Muscle of arm (tissue), 1 donor: ENCODE measurements at regions not wholly inside any gene's neighbourhood (a gene's known extent, or its start where the extent isn't known, plus 50 kb on each side); places are given as distances from the start of the nearest gene placed in this dataset.
"Not testable (repeated sequence)": the region's sequence is repeated elsewhere in the genome, so short reads cannot be mapped to it uniquely, and the experiment has no call there.

Source experiments
- DNase-seq: peaks from one replicate; pipeline ENCODE4 v3.0.0-alpha.2; 2013

DNA sequence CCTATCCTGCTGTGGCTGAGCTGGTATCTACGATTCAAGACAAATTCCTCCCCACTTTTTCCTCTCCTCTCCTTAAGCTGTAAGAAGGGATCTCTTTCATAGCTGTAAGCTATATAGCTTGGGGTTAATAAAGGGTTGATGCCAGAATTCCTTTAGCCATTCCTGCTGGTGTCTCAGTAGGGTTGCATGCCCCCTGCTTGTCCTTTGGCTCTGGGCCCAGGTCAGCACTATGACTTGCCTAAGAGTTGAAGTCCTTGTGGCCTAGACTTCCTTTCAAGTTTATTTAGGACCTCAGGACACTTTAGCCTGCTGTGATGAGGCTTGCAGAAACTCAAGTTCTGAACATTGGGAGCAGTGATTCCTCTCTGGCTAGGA, 270.0 kb downstream of the AMY1C start:
- DNase-seq: no peak

DNA sequence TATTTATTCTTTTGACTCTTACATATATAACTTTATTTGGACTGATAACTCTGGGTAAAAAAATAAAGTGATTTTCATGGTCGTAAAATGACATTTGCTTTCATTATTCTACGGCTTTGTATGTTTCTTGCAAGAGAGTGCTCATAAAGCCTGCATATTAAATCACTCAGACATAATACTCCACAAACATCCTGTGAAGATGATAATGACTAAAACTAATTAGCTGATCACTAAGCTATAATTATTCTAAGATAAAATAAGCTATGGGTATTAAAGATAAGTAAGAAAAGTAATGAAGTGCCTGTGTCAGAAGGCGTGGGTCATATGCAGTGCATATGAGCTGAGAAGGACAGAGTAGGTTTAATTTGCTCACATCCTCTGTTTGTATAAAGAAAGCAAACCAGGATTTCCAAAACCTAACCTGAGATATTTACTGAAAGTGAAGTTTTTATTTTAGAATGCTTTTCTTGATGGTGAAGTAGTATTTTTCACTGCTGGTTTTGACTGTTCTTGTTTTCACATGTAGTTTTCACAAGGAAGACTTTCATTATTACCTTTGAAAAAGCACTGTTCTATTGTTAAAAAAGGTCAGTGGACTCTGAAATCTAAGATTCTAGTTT, 278.8 kb downstream of the AMY1C start:
- DNase-seq: no peak

DNA sequence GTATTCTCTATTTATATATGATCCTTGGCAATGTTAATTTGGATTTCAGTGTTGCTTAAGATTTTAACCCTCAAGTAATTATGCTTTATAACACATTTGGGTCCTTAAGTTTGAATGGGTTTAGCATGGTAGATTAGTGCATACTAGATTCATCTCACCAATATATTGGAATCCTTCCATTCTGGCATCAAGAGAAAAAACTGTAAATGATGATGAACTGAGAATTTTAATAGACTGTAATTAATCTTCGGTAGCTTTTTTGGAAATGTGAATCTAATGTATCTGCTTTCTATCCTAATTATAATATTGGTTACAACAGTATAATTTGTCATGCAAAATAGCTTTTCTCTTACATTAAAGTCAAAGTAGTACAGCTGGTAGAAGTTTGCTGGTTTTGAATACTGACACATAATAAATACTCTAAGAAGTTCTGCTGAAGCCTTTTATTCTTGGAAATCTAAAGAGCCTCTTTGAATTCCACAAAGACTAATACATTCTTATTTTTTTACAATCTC, 279.8 kb downstream of the AMY1C start:
- DNase-seq: no peak

DNA sequence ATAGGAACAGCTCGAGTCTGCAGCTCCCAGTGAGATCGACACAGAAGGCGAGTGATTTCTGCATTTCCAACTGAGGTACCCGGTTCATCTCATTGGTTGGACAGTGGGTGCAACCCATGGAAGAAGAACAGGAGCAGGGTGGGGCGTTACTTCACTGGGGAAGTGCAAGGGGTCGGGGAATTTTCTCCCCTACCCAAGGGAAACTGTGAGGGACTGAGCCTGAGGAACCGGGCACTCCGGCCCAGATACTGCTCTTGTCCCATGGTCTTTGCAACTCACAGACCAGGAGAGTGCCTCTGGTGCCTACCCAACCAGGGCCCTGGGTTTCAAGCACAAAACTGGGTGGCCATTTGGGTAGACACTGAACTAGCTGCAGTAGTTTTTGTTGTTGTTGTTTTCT, 307.1 kb downstream of the AMY1C start:
- no peak for DNase-seq

DNA sequence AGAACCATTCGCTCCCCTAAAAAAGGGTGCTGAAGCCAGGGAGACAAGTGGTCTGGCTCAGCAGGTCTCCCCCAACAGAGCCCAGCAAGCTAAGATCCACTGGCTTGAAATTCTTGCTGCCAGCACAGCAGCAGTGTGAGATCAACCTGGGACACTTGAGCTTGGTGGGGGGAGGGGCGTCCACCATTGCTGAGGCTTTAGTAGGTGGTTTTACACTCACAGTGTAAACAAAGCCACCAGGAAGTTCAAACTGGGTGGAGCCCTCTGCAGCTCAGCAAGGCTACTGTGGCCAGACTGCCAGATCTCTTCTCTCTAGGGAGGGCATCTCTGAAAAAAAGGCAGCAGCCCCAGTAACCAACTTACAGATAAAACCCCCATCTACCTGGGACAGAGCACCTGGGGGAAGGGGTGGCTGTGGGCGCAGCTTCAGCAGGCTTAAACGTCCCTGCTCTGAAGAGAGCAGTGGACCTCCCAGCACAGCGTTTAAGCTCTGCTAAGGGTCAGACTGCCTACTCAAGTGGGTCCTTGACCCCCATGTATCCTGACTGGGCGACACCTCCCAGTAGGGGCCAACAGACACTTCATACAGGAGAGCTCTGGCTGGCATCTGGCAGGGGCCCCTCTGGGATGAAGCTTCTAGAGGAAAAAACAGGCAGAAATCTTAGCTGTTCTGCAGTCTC, 307.7 kb downstream of the AMY1C start:
- not testable (repeated sequence) for DNase-seq

DNA sequence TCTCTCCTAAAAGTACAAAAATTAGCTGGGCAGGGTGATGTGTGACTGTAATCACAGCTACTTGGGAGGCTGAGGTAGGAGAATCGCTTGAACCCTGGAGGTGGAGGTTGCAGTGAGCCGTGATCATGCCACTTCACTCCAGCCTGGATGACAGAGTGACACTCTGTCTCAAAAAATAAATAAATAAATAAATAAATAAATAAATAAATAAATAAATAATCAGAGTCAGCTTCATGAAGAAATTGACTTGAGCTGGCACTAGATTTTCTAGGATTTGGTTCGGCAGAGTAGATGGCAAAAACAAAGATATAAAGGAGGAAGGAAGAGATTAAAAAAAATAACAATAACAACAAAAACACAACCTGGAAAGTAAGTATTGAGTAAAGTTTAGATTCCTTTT, 311.9 kb downstream of the AMY1C start:
- not testable (repeated sequence) for DNase-seq

DNA sequence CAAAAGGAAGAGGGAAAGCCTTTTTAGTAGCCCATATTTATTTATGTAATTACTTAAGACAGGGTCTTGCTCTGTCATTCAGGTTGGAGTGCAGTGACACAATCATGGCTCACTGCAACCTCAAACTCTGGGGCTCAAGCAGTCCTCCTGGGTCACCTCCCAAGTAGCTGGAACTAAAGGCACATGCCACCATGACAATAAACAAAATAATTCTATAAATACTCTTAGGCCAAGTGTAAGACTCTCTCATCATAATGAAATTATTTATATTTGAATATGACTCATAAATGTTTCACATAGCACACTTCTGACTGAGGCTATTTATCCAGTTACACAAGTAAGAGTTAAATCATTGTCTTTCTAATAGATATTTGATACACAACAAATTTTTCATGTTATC, 314.7 kb downstream of the AMY1C start:
- DNase-seq: no peak

DNA sequence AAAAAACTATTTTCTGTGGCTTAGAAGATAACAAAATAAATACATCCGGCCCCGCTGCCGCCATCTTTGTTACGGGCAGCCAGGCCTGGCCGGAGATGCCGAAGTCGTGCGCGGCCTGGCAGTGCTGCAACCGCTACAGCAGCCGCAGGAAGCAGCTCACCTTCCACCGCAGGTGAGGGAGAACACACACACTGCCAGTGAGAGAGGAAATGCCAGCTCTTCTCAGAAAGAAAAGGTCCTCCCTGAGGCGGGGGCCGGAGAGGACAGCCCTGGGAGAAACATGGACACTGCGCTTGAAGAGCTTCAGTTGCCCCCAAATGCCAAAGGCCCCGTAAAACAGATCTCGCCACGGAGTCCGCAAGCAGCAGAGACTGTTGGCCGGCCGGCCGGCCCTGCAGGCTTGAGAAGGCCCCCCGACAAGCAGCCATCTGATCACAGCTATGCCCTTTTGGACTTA, 323.2 kb downstream of the AMY1C start:
- no peak for DNase-seq

DNA sequence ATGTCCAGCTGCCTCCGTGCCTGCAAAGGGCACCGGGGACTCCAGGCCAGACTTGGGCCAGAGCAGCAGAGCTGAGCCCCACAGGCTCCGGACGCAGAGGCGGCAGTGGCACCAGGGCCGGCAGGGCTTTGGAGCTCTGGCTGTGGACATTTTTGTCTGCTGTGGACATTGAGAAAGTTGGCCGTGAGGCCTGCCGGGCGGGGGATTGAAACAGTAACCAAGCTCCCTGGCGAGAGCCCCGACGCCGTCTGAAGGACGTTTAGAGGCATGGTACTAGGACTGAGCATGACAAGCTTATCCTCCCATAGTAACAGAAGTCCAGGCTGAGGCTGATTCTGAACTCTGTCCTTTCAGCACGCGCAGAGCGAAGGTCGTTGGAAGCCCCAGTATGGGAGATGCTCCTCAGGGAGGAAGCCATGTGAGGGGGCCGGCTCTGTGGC, 323.8 kb downstream of the AMY1C start:
- no peak for DNase-seq

DNA sequence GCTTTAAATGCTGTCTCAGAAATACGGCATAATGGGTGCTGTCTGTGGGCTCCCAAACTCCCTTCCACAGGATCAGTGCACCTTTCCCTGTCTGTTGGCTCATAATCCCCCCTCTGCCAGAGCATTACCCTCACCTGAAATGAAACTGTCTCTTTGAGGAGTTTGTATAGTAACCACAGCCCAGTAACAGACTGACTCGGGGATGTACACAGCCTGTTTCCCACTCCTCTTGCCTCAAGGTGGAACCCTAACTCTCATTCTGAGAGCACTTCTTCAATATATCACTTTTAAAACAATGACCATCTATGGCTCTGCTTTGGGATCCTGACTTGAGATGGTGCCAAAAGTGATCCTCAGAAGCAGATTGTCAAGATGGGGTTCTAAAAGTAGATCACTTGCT, 332.5 kb downstream of the AMY1C start:
- DNase-seq: no peak

DNA sequence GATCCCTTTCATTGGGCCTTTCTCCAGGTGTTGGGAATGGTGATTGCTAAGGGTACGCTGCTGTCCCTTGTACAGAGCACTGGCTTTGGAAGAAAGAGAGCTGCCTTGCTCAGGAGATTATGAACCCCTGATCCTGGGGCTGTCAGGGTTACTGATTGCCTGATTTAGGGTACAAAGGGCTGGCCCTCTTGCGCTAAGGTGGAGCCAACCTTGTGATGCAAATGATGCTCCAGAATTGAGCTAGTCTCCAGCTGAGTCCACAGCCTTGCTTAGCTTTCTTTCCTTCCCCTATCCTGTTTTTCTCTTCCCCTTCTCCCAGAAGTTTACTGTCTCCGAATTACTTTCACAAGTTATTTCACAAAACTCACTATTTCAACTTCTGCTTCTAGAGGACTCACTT, 334.7 kb downstream of the AMY1C start:
- DNase-seq: no peak

DNA sequence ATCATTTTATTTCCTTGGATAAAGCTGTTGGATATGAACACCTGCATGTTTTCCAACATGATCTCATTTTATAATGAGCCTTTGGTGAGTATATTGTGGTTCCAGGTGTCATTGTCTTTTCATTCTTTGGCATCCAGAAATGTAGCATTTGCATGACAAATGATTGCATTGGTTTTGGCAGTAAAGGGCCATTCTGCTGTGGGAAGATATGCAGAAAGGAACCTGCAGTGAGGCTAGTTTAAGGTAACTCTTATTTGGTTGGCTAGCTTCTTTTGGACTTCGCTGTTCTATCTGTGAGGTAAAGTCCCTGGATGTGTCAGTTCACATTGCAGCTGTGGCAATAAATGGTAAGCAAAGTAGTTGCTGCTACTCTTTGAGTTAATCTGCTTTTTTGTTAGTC, 343.0 kb downstream of the AMY1C start:
- DNase-seq: no peak

DNA sequence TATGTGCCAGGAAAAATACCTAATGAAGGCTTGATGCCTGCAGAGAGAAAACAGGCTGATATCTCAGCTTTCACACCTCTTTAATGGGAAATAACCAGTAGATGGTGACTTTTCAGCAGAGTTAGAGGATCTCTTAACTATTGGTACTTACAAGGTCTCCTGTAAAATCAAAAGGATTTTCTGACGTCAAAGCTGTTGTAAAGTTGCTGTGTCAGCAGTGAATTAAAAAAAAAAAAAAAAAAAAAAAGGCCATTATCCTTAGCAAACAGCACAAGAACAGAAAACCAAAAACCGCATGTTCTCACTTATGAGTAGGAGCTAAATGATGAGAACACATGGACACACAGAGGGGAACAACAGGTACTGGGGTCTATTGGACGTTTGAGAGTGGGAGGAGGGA, 349.1 kb downstream of the AMY1C start:
- no peak for DNase-seq

DNA sequence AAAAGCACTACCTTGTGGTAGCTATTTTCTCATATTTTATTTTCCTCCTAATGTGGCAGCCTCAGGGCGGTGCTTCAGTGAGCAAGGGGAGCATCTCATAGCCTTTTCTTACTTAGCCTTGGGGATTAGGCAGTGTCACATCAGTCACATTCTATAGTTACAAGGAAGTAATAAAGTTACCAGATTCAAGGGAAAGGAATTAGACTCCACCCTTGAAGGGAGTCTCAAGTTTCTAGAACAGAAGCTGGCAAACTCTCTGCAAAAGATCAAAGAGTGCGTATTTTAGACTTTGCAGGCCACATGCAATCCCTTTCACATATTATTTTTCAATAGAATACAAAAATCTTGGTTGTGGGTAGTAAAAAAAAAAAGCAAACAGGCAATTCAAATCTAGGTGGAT, 350.4 kb downstream of the AMY1C start:
- no peak for DNase-seq

DNA sequence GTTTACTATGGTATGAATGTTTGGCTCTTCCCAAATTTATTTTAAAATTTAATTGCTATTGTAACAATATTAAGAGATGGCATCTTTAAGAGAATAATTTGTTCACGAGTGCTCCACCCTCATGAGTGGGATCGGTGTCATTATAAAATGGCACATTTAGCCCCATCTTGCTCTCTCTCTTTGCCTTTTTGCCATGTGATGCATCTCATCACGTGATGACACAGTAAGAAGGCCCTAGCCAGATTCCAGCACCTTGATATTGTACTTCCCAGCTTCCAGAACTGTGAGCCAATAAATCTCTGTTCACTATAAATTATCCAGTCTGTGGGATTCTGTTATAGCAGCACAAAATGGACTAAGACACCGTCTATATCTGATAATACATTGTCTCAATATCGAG, 355.8 kb downstream of the AMY1C start:
- DNase-seq: no peak

DNA sequence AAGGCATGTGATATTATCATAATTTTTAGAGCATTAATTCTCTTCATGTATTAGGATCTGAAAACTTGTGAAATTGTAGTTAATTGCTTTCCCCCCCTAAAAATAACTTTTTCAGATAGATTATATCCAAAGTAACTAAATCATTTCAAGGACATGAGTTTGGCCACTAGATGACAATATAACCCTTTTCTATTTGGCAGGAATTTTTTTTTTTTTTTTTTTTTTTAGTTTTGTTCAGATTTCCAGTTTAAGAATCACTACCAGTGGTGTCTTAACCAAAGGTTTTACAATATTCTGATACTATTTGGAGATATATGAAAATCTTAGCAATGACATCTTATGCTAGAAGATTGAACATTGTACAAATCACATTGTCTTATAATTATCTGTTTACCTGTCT, 370.8 kb downstream of the AMY1C start:
- DNase-seq: no peak

DNA sequence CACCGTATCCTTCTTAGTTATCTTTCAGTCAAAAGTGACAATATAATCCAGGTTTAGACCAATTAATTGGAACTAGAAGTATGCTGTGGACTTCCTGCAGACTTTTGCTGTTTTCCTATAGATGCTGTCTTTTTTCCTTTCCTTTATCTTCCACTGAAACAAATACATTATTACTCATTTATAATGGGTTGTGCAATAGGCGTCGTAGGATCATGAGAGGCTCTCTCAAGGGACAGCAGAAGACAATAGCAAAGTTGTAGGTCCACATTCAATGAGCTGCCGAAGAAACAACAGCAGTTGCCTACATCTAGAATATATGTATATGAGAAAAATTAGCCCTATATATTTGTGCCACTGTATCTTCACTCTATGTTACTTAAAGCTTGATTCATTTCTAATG, 371.6 kb downstream of the AMY1C start:
- no peak for DNase-seq

DNA sequence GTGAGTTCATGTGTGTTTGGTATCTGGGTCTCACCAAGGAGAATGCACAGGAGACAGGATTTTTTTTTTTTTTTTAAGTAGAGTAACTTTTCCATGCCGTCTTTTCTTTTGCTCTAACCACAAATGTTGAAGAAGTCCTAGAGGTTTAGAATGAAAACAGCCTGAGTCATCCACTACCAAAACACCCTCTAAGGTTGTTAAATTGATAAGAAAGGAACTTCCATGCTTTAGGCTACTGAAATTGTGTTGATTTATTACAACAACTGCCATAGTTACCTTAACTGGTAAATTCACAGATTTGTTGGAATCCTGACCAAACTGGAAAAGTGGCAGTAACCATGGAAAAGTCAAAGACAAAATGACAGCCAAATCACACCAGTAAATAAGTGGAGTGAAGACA, 375.6 kb downstream of the AMY1C start:
- no peak for DNase-seq

DNA sequence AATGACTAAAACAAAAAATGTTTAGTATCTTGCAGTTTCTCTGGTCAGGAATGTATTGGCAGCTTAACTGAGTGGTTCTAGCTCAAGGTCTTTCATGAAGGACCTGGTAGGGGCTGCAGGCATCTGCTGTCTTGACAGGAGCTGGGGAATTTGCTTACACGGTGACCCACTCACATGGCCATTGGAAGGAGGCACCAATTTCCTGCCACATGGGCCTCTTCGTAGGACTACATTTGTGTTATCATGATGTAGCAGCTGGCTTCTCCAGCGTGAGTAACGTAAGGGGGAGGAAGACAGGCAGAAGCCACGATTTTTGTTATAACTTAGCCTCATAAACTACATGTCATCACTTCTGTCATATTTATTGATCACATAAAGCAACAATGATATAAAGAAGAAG, 376.3 kb downstream of the AMY1C start:
- no peak for DNase-seq

DNA sequence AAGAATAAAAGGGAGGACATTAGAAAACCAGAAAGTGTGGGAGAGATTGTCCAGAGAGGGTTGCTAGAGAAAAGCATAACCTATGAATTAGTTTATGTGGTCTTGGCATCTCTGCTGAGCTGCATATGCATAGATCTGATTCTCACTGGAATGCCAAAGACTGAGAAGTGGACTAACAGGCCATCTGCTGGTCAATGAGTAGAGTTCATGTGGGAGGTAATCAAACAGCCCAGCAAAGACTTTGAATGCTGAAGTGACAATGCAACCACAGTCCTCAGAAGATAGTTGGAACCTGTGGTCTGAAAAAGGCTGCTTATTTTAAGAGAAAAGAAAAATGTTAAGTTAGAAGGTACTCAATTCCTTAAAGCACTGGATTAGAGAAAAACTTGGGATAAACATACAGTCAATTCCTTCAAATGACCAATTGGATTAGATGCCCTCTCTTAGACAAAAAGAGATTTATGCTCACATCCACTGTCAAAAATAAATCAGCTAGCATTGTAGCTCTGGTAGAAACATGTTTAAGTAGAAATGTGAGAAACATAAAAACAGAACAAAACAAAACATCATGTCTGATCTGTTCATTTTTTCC, 382.8 kb downstream of the AMY1C start:
- DNase-seq: peak; percentile 26

DNA sequence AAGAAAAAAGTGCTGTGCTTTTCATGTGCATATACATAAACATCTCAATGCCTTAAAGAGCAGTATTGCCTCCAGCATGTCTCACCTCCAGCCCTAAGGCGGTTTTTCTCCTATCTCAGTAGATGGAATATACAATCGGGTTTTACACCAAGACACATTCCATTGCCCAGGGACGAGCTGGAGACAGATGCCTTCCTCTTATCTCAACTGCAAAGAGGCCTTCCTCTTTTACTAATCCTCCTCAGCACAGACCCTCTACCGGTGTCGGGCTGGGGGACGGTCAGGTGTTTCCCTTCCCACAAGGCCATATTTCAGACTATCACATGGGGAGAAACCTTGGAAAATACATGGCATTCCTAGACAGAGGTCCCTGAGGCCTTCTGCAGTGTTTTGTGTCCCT, 385.3 kb downstream of the AMY1C start:
- DNase-seq: not testable (repeated sequence)

DNA sequence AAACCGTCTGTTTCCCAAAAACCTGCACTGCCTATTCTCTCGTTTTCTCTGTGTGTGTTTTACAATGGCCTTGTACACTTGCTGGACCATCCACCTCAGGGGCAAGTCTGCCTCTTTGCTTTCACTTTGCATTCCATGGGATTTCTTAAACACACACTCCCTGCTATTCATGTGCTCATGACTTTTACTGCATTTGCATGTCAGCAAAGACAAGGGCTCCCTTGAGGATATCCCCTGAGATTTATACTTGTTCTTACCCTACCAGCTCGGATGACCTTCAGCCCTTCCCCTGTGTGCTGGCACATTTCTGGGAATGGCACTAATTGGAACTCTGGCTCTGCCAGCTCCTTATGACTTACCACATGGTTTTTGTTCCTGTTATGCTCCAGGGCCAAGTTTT, 386.9 kb downstream of the AMY1C start:
- DNase-seq: no peak

DNA sequence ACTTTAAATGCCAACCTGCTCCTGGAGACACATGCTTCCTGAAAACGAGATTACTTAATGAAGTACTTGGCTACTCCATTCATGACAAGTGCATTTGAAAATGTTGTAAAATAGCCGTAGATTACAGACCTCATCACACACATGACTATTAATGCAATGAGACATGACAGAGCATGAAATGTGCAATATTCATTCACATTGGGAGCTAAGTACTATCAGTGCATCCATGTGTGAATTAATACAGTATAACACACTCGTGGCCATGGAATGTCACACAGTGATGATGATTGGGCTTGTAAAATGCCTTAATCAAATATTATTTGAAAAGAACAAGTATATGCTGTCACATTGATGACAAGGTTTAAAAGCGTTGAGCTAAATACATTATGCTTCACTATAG, 407.0 kb downstream of the AMY1C start:
- DNase-seq: no peak
